DMS153 treated with DMSO at 0.1 percent for 48 hours (cell line): ENCODE measurements at regions not wholly inside any gene's neighbourhood (a gene's known extent, or its start where the extent isn't known, plus 50 kb on each side); places are given as distances from the start of the nearest gene placed in this dataset.

Experiments
- DNase-seq: peaks from one replicate; lab custom pipeline; 2025; ENCODE audit not compliant: unreplicated experiment; lab: John Stamatoyannopoulos, UW

- peak; percentile 26 for DNase-seq
Observed at GRCh38 chr2:236317938-236318396, 53.8 kb upstream of the ASB18 start.

DNA sequence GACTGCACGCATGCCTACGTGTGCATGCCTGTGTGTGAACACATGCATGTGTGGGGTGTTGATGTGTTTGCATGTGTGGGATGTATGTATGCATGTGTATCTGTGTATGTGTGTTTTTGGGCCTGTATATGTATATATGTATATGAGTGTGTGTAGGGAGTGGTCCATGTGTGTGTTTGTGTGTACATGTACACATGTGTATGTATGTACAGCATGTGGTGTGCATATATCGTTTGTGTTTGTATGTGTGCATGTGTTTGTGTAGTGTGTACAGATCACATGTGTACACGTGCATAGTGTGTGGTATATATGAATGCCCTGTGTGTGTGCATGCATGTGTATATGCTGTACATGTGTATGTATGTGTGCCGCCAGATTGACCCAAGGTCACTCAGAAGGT, 54.2 kb upstream of the ASB18 start:
- DNase-seq, result no peak

DNA sequence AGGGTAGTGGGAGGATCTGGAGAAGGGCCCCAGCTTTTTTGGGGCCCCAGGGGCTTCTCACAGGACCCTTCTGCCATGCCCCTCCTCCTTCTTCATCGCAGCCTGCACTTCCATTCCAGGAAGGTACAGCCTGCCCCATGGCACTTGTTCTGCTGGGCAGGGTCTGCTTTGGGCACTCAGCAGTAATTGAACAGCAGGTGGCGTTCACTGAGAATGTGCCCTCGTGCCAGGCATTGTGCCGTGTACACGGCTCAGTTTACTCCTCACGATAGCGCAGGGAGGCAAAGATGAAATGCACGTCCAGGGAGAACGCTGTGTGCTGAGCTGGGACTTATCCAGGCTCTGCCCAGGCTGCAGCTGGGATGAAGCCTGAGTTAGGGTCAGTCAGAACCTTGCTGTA, 54.8 kb upstream of the ASB18 start:
- no peak for DNase-seq

- DNase-seq, result no peak
Observed at GRCh38 chr2:236321415-236321814, 57.2 kb upstream of the ASB18 start.

DNA sequence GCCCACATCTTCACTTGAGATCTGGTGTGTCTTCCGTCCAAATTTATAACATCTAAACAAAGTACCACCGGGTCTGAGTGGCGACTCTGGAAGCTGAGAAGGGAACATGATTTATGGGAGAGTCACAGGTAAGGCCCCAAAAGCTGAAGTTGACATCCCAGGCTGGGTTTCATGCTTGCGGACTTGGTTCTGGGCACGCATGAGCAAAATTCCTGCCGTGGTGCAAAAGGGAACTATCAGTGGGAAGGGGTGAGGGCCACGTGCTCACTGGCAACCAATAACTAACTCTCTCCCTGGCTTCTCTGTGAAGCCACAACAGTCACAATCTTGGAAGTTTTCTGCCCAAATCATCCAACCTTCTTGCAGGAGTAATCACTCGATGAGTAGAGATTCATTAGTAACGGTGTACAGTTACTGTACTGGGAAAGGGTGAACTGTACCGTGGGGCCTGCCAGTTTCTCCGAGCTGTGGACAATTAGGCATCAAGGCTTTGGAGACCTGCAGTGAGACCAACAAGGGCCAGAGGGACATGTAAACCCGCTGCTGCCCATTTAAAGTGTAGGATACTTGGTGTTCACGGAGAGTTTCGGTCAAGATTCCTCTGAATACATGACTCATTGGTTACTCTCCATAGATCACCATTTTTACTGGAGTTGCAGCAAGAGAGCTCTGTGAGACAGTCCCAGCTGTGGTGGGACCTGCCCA, 69.4 kb upstream of the ASB18 start:
- no peak for DNase-seq

- DNase-seq, result no peak
Observed at GRCh38 chr2:236334122-236334876, 70.1 kb upstream of the ASB18 start.

- no peak for DNase-seq
Observed at GRCh38 chr2:236335696-236336574, 71.7 kb upstream of the ASB18 start.

GRCh38 chr2:236336575-236337464, 72.6 kb upstream of the ASB18 start:
- no peak for DNase-seq

GRCh38 chr2:236337465-236338325, 73.5 kb upstream of the ASB18 start:
- DNase-seq, result no peak

- no peak for DNase-seq
Observed at GRCh38 chr2:236338495-236339184, 74.4 kb upstream of the ASB18 start.

- DNase-seq, result no peak
Observed at GRCh38 chr2:236340251-236340650, 76.0 kb upstream of the ASB18 start.

DNA sequence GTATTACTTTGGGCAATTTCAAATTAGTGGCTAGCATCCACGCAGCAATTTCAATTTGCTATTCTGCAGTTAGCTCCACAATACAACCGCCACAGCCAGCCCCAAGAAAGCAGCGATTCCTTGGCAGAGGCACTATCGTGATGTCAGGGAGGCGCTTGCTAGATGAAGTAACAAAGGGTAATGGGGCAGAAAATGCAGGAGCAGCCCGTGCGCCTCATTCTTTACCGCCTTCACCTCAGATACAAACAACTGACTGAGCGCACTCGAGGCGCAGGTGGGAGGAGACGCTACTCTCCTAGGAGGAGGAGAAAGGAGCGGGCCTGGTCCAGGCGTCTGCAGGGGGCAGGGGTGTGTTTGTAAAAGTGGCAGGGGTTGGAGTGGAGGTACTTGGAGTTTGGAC, 76.9 kb upstream of the ASB18 start:
- no peak for DNase-seq

DNA sequence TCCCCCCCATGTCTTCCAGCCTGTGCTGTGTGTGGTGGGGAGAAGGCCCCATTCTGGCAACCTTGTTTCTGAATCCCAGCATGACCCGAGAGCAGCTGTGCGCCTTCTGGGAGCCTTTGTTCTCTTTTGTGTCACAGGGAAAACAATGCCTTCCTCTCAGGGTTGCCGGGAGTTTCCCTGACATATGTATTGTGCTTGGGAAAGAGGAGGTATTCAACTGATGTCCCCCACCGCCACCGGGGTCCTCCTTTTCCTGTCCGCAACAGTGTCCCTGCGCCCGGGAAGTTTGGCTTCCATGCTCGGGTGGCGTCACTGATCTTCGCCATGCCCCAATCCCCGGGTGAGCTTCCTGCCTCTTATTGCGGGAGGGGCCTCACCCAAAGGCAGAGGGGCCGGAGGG, 77.5 kb upstream of the ASB18 start:
- DNase-seq, result no peak

- DNase-seq, result no peak
Observed at GRCh38 chr2:236342507-236342906, 78.3 kb upstream of the ASB18 start.

GRCh38 chr2:236342951-236343350, 78.7 kb upstream of the ASB18 start:
- no peak for DNase-seq

DNA sequence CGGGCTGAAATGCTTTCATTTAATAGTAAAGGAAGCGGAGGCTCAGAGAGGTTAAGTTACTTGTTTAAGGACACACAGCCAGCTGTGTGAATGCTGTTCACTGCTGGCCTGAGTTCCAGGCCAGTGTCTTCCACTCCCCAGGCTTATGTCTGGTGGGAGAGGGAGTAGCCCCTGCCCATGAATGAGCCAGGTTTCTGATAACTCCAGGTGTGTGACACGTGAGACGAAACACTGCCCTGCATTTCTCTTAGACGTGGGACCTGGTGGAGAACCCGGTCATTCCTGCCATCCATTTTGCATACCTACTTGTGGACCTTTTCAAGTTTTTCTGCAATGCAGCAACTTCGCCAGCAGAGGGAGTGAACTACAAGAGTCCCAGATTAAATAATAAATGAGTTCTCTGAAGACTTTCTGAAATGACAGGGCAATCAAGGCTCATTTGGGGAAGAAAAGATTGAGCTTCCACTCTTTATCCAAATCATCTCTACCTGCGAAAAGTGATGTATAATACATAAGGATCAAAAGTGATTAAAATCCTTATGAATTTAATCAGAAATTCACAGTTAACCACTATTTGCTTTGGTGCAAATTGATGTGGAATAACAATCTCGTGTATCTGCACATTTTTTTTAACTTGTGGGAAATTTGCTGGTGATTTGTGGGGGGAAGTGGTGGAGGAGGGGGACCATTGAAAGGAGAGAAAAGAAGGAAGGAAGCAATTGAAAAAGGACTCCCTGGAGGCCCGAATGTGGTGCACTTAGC, 79.4 kb upstream of the ASB18 start:
- peak; percentile 44 for DNase-seq

DNA sequence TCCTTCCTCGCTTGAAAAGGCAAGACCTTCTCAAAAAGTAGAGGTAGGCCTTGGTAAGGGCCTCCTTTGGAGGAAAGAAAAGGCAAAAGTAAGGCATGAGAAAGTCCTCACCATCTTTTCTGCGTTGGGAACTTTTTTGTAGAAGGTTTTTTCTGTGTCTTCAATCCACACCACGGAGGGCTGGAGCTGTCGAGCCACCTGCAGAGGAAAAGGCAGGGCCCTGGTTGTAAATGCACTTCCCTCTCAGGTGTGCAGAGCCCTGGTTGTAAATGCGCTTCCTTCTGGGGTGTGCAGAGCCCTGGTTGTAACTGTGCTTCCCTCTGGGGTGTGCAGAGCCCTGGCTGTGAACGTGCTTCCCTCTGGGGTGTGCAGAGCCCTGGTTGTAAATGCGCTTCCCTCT, 80.2 kb upstream of the ASB18 start:
- no peak for DNase-seq

- DNase-seq, result no peak
Observed at GRCh38 chr2:236345081-236345714, 81.0 kb upstream of the ASB18 start.
